Caco-2 (cell line): ENCODE measurements at regions not wholly inside any gene's neighbourhood (a gene's known extent, or its start where the extent isn't known, plus 50 kb on each side); places are given as distances from the start of the nearest gene placed in this dataset.

Experiments used
- BruUV-seq: library from RNA; stranded (reverse); fragments of 400-500 nt; replicated peaks from 2 replicates; lab custom pipeline; 2021; lab: Mats Ljungman, UMichigan
- CTCF ChIA-PET: fragments of 300-600 bp; sonication (Branson Sonifier 250); formaldehyde crosslinking; loops from one replicate; lab custom pipeline; 2022; ENCODE audit warnings: antibody characterized with exemption; lab: Charles Lee
- POLR2A ChIA-PET: fragments of 300-600 bp; sonication (Branson Sonifier 250); formaldehyde crosslinking; loops from one replicate; lab custom pipeline; 2022; ENCODE audit warnings: antibody characterized with exemption; lab: Charles Lee
- DNase-seq, 2 experiments: peaks; one replicate each; pipeline versions ENCODE4 v3.0.0 to v3.0.0-alpha.2; 2020 to 2022
- H3K27me3 ChIP-seq: replicated peaks from 2 replicates; pipeline ENCODE4 v1.6.0; 2011; ENCODE audit warnings: low read length; ENCODE audit not compliant: control insufficient read depth, insufficient read depth
- H3K36me3 ChIP-seq: 2 replicates; pipeline ENCODE4 v1.5.1; 2011; ENCODE audit warnings: low read length; ENCODE audit not compliant: control insufficient read depth, insufficient read depth
- H3K4me1 ChIP-seq: fragments of 250-450 bp; sonication (Bioruptor Pico); 2 replicates; pipeline ENCODE4 v1.5.1; 2020; ENCODE audit warnings: mild to moderate bottlenecking
- H3K4me3 ChIP-seq: 2 replicates; pipeline ENCODE4 v1.5.1; 2011; ENCODE audit warnings: low read depth, mild to moderate bottlenecking, control low read depth, low read length
- H3K9me3 ChIP-seq: fragments of 250-450 bp; sonication (Bioruptor Pico); 2 replicates; pipeline ENCODE4 v1.5.1; 2020; ENCODE audit warnings: mild to moderate bottlenecking, moderate library complexity
- H3K27ac Mint-ChIP-seq: one replicate; pipeline ENCODE4 v1.8.0; 2022; ENCODE audit warnings: mixed read lengths; ENCODE audit not compliant: unreplicated experiment
- H3K27me3 Mint-ChIP-seq: one replicate; pipeline ENCODE4 v1.8.0; 2022; ENCODE audit warnings: mixed read lengths; ENCODE audit not compliant: insufficient read depth, unreplicated experiment
- H3K36me3 Mint-ChIP-seq: one replicate; pipeline ENCODE4 v1.8.0; 2022; ENCODE audit warnings: mild to moderate bottlenecking, mixed read lengths; ENCODE audit not compliant: insufficient read depth, unreplicated experiment
- H3K4me1 Mint-ChIP-seq: one replicate; pipeline ENCODE4 v1.8.0; 2022; ENCODE audit warnings: low read depth, mixed read lengths; ENCODE audit not compliant: unreplicated experiment
- H3K4me3 Mint-ChIP-seq: one replicate; pipeline ENCODE4 v1.8.0; 2022; ENCODE audit warnings: mild to moderate bottlenecking, moderate library complexity, mixed read lengths; ENCODE audit not compliant: unreplicated experiment
- H3K9me3 Mint-ChIP-seq: one replicate; pipeline ENCODE4 v1.8.0; 2022; ENCODE audit warnings: mixed read lengths; ENCODE audit not compliant: unreplicated experiment
- CTCF ChIP-seq, 2 experiments: fragments of 200-600 bp in 1 of 2; IDR thresholded peaks; 1 replicate in 1 of 2; 2 replicates in 1 of 2; pipeline versions ENCODE4 v1.5.1 to v1.8.0; 2011 to 2022; ENCODE audit warnings: antibody characterized with exemption in 1 of 2, control low read depth in 1 of 2, inconsistent platforms in 1 of 2, low read depth in 1 of 2, low read length in 1 of 2, mild to moderate bottlenecking in 1 of 2, moderate library complexity in 1 of 2; ENCODE audit not compliant: insufficient read depth in 1 of 2, severe bottlenecking in 1 of 2, unreplicated experiment in 1 of 2
- intact Hi-C: fragments of 100-400 bp; cut with micrococcal nuclease; formaldehyde crosslinking; loops from one replicate; pipeline ENCODE4 v1.10.0; 2022; ENCODE audit not compliant: unreplicated experiment

GRCh38 chr11:112464949-112465348 is 204.3 kb upstream of the PLET1 start:
- BruUV-seq = no TSS peak
- Mint-ChIP-seq H3K4me1 (peaks cover 7% of the 10 kb centered on the region), H3K9me3 (no peaks in the 10 kb centered on the region), H3K27ac (no peak overlapping the region), H3K36me3 (no peaks in the 10 kb centered on the region), H3K27me3 (peaks cover 9% of the 10 kb centered on the region), H3K4me3 (no peak overlapping the region)
- TF ChIP-seq CTCF (IDR thresholded peaks at IDR 0.05; ENCODE audit: insufficient read depth in 1 of 2, low read depth in 1 of 2, low read length in 1 of 2, severe bottlenecking in 1 of 2, unreplicated experiment in 1 of 2) = no peak
- CTCF ChIA-PET = interaction anchor here (0.7 kb wide), 1 partner anchor 11 kb away, joined by 3 read pairs; no protein-coding TSS in a partner anchor
- Histone ChIP-seq H3K36me3 (no peaks in the 10 kb centered on the region), H3K27me3 (no peaks in the 10 kb centered on the region), H3K4me3 (no peak overlapping the region), H3K9me3 (no peaks in the 10 kb centered on the region), H3K4me1 (peaks cover 15% of the 10 kb centered on the region)
- POLR2A ChIA-PET = no interaction called here
- no peak for DNase-seq
- intact Hi-C loops = no loop called here

GRCh38 chr11:112465433-112466024 is 204.9 kb upstream of the PLET1 start:
- H3K27me3 ChIP-seq = no peaks in the 10 kb centered on the region
- no peaks in the 10 kb centered on the region for H3K36me3 ChIP-seq
- TF ChIP-seq CTCF (IDR thresholded peaks at IDR 0.05; ENCODE audit: insufficient read depth in 1 of 2, low read depth in 1 of 2, low read length in 1 of 2, severe bottlenecking in 1 of 2, unreplicated experiment in 1 of 2) = no peak
- no TSS peak for BruUV-seq
- H3K36me3 Mint-ChIP-seq = no peaks in the 10 kb centered on the region
- peaks cover 7% of the 10 kb centered on the region for H3K4me1 Mint-ChIP-seq
- H3K4me1 ChIP-seq = peaks cover 15% of the 10 kb centered on the region
- no peak overlapping the region for H3K4me3 Mint-ChIP-seq
- no peak overlapping the region for H3K27ac Mint-ChIP-seq
- H3K9me3 ChIP-seq = no peaks in the 10 kb centered on the region
- ChIA-PET CTCF (interaction anchor here (0.6 to 0.7 kb wide), 2 partner anchors 101 to 185 kb away, joined by 3 read pairs; no protein-coding TSS in a partner anchor), POLR2A (no interaction called here)
- peak; percentile 50 to 65 for DNase-seq
- peaks cover 9% of the 10 kb centered on the region for H3K27me3 Mint-ChIP-seq
- H3K9me3 Mint-ChIP-seq = no peaks in the 10 kb centered on the region
- intact Hi-C loops = no loop called here
- H3K4me3 ChIP-seq = no peak overlapping the region

- no TSS peak for BruUV-seq
- no peaks in the 10 kb centered on the region for H3K36me3 Mint-ChIP-seq
- intact Hi-C loops = no loop called here
- Histone ChIP-seq H3K4me1 (peaks cover 15% of the 10 kb centered on the region), H3K36me3 (no peaks in the 10 kb centered on the region), H3K27me3 (no peaks in the 10 kb centered on the region), H3K4me3 (no peak overlapping the region), H3K9me3 (no peaks in the 10 kb centered on the region)
- H3K27me3 Mint-ChIP-seq = peaks cover 9% of the 10 kb centered on the region
- peaks cover 7% of the 10 kb centered on the region for H3K4me1 Mint-ChIP-seq
- no peak for DNase-seq
- CTCF ChIA-PET = interaction anchor here (0.6 kb wide), 1 partner anchor 178 kb away, joined by 3 read pairs; no protein-coding TSS in a partner anchor
- H3K9me3 Mint-ChIP-seq = no peaks in the 10 kb centered on the region
- H3K27ac Mint-ChIP-seq = no peak overlapping the region
- no peak overlapping the region for H3K4me3 Mint-ChIP-seq
- POLR2A ChIA-PET = no interaction called here
- TF ChIP-seq CTCF (IDR thresholded peaks at IDR 0.05; ENCODE audit: insufficient read depth in 1 of 2, low read depth in 1 of 2, low read length in 1 of 2, severe bottlenecking in 1 of 2, unreplicated experiment in 1 of 2) = no peak
These were observed 207.1 kb upstream of the PLET1 start for GRCh38 chr11:112467721-112468120.
